Brain microvascular endothelial cell (primary cell): ENCODE measurements at regions not wholly inside any gene's neighbourhood (a gene's known extent, or its start where the extent isn't known, plus 50 kb on each side); places are given as distances from the start of the nearest gene placed in this dataset.
"Not testable (repeated sequence)": the region's sequence is repeated elsewhere in the genome, so short reads cannot be mapped to it uniquely, and the experiment has no call there.

Source experiments
- DNase-seq: peaks from one replicate; pipeline ENCODE4 v3.0.0-alpha.2; 2020
- H3K27ac ChIP-seq: fragments of 250-450 bp; sonication (Bioruptor Pico); 2 replicates; pipeline ENCODE4 v1.5.1; 2020; ENCODE audit warnings: mild to moderate bottlenecking, moderate library complexity
- H3K27me3 ChIP-seq: fragments of 250-450 bp; sonication (Bioruptor Pico); replicated peaks from 2 replicates; pipeline ENCODE4 v1.5.1; 2020; ENCODE audit warnings: mild to moderate bottlenecking
- H3K36me3 ChIP-seq: fragments of 250-450 bp; sonication (Bioruptor Pico); replicated peaks from 2 replicates; pipeline ENCODE4 v1.5.1; 2020; ENCODE audit warnings: mild to moderate bottlenecking
- H3K4me3 ChIP-seq: 2 replicates; pipeline ENCODE4 v1.5.1; 2011; ENCODE audit warnings: low read depth, mild to moderate bottlenecking, control low read depth, low read length, moderate library complexity
- in situ Hi-C: cut with HindIII; loops from 2 replicates; pipeline ENCODE4 v1.10.0; 2017; ENCODE audit warnings: low sequenced_read_pairs, low pct_ligation_motif_present
- TF ChIP-seq, protein P1 (sequence below): IDR thresholded peaks from 2 replicates; pipeline ENCODE4 v1.5.1; 2011; ENCODE audit warnings: low read depth, mild to moderate bottlenecking, moderate library complexity, low read length, control low read depth, inconsistent platforms; ENCODE audit errors: missing control alignments

- H3K4me3 ChIP-seq, result no peak overlapping the region
- no peaks in the 10 kb centered on the region for H3K27me3 ChIP-seq
- no peak overlapping the region for H3K27ac ChIP-seq
- no peaks in the 10 kb centered on the region for H3K36me3 ChIP-seq
- DNase-seq, result no peak
- in situ Hi-C loops, result no loop called here
- TF ChIP-seq, protein P1, sequence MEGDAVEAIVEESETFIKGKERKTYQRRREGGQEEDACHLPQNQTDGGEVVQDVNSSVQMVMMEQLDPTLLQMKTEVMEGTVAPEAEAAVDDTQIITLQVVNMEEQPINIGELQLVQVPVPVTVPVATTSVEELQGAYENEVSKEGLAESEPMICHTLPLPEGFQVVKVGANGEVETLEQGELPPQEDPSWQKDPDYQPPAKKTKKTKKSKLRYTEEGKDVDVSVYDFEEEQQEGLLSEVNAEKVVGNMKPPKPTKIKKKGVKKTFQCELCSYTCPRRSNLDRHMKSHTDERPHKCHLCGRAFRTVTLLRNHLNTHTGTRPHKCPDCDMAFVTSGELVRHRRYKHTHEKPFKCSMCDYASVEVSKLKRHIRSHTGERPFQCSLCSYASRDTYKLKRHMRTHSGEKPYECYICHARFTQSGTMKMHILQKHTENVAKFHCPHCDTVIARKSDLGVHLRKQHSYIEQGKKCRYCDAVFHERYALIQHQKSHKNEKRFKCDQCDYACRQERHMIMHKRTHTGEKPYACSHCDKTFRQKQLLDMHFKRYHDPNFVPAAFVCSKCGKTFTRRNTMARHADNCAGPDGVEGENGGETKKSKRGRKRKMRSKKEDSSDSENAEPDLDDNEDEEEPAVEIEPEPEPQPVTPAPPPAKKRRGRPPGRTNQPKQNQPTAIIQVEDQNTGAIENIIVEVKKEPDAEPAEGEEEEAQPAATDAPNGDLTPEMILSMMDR, result no peak
Measured at GRCh38 chr5:157944077-157944633, 85.2 kb upstream of the CLINT1 start.

GRCh38 chr5:157942595-157942994, 83.7 kb upstream of the CLINT1 start:
- in situ Hi-C loops, result no loop called here
- no peaks in the 10 kb centered on the region for H3K27me3 ChIP-seq

GRCh38 chr5:157941616-157942015, 82.7 kb upstream of the CLINT1 start:
- Histone ChIP-seq H3K27ac (no peak overlapping the region), H3K36me3 (no peaks in the 10 kb centered on the region)
- TF ChIP-seq, protein P1, result no peak

More at GRCh38 chr5:157942595-157942994, 83.7 kb upstream of the CLINT1 start:
- TF ChIP-seq, protein P1, result no peak
- DNase-seq, result no peak
- no peaks in the 10 kb centered on the region for H3K36me3 ChIP-seq
- no peak overlapping the region for H3K4me3 ChIP-seq
- no peak overlapping the region for H3K27ac ChIP-seq

GRCh38 chr5:157938101-157938500, 79.2 kb upstream of the CLINT1 start:
- H3K4me3 ChIP-seq, H3K36me3 ChIP-seq, in situ Hi-C loops, H3K27me3 ChIP-seq, DNase-seq, H3K27ac ChIP-seq: not testable (repeated sequence)

More at GRCh38 chr5:157941616-157942015, 82.7 kb upstream of the CLINT1 start:
- Histone ChIP-seq H3K4me3 (no peak overlapping the region), H3K27me3 (no peaks in the 10 kb centered on the region)
- in situ Hi-C loops, result no loop called here
- no peak for DNase-seq

DNA sequence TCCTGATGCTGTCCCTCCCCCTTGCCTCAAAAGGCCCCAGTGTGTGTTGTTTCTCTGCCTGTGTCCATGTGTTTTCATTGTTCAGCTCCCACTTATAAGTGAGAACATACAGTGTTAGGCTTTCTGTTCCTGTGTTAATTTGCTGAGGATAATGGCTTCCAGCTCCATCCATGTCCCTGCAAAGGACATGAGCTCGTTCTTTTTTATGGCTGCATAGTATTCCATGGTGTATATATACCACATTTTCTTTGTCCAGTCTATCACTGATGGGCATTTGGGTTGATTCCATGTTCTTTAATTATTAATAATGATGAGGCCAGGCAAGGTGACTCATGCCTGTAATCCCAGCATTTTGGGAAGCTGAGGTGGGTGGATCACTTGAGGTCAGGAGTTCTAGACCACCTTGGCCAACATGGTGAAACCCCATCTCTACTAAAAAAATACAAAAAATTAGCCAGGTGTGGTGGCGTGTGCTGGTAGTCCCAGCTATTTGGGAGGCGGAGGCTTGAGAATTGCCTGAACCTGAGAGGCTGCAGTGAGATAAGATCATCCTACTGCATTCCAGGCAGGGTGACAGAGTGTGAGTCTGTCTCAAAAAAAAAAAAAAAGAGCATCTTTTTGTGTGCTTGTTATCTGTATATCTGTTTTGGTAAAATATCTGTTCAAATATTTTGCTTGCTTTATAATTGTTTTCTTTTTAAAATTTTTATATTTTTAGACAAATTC, 78.0 kb upstream of the CLINT1 start:
- in situ Hi-C loops, H3K36me3 ChIP-seq: not testable (repeated sequence)

DNA sequence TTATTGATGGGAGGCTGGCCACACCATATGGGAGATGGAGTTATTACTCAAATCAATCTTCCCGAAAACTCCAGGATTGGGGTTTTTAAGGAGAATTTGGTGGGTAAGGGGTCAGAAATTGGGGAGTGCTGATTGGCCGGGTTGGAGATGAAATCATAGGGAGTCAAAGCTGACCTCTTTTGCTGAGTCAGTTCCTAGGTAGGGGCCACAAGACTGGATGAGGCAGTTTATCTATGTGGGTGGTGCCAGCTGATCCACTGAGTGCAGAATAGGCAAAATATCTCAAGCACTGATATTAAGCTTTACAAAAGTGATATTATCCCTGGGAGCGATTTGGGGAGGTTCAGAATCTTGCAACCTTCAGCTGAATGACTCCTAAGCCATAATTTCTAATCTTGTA, 75.7 kb upstream of the CLINT1 start:
- Histone ChIP-seq H3K4me3 (no peak overlapping the region), H3K27me3 (no peaks in the 10 kb centered on the region), H3K27ac (no peak overlapping the region), H3K36me3 (no peaks in the 10 kb centered on the region)
- DNase-seq, result no peak
- TF ChIP-seq, protein P1, result no peak
- in situ Hi-C loops, result no loop called here

More for the DNA sequence above, 78.0 kb upstream of the CLINT1 start:
- H3K27ac ChIP-seq, H3K4me3 ChIP-seq, H3K27me3 ChIP-seq, DNase-seq: not testable (repeated sequence)
